ENCODE measurements at regions not wholly inside any gene's neighbourhood (a gene's known extent, or its start where the extent isn't known, plus 50 kb on each side); places are given as distances from the start of the nearest gene placed in this dataset.
"Not testable (repeated sequence)": the region's sequence is repeated elsewhere in the genome, so short reads cannot be mapped to it uniquely, and the experiment has no call there.

GRCh38 chr7:65651174-65651573 is 221.7 kb upstream of the VKORC1L1 start:
- DNase-seq, H3K36me3 Mint-ChIP-seq, POLR2A ChIA-PET, H3K4me3 Mint-ChIP-seq, ATAC-seq, H3K27ac Mint-ChIP-seq, H3K4me1 Mint-ChIP-seq, H3K27me3 Mint-ChIP-seq: not testable (repeated sequence)
- peaks cover 0 to 12% (median 3%) of the 10 kb centered on the region in 9 donors for H3K9me3 Mint-ChIP-seq

- ATAC-seq, H3K4me1 Mint-ChIP-seq, H3K27me3 Mint-ChIP-seq, H3K36me3 Mint-ChIP-seq, H3K4me3 Mint-ChIP-seq, H3K27ac Mint-ChIP-seq, POLR2A ChIA-PET, DNase-seq: not testable (repeated sequence)
- H3K9me3 Mint-ChIP-seq: peaks cover 0 to 12% (median 3%) of the 10 kb centered on the region in 9 donors
Observed at GRCh38 chr7:65651826-65652592, 220.9 kb upstream of the VKORC1L1 start.

DNA sequence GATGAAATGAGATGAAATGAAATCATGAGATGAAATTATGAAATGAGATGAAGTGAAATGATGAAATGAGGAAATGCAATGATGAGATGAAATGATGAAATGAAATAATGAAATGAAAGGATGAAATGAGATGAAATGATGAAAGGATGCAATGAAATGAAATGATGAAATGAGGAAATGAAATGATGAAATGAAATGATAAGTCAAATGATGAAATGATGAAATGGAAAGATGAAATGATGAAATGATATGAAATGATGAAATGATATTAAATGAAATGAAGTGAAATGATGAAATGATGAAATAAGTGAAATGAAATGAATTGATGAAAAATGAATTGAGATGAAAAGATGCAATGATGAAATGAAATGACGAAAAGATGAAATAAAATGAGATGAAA is 220.2 kb upstream of the VKORC1L1 start:
- H3K36me3 Mint-ChIP-seq, H3K27me3 Mint-ChIP-seq, H3K4me1 Mint-ChIP-seq, H3K27ac Mint-ChIP-seq, DNase-seq, ATAC-seq, POLR2A ChIA-PET, H3K4me3 Mint-ChIP-seq: not testable (repeated sequence)
- H3K9me3 Mint-ChIP-seq: peaks cover 0 to 12% (median 3%) of the 10 kb centered on the region in 9 donors

- ATAC-seq, DNase-seq: not testable (repeated sequence)
Observed at GRCh38 chr7:65656494-65657188, 216.2 kb upstream of the VKORC1L1 start.

GRCh38 chr7:65683362-65683761 is 189.5 kb upstream of the VKORC1L1 start:
- ATAC-seq, H3K4me1 Mint-ChIP-seq, H3K4me3 Mint-ChIP-seq, H3K36me3 Mint-ChIP-seq, DNase-seq, H3K27me3 Mint-ChIP-seq, H3K27ac Mint-ChIP-seq, POLR2A ChIA-PET, H3K9me3 Mint-ChIP-seq: not testable (repeated sequence)

More at GRCh38 chr7:65656494-65657188, 216.2 kb upstream of the VKORC1L1 start:
- H3K4me3 Mint-ChIP-seq, H3K27me3 Mint-ChIP-seq, H3K9me3 Mint-ChIP-seq, H3K4me1 Mint-ChIP-seq, H3K27ac Mint-ChIP-seq, POLR2A ChIA-PET, H3K36me3 Mint-ChIP-seq: not testable (repeated sequence)

- H3K27me3 Mint-ChIP-seq, H3K27ac Mint-ChIP-seq, H3K9me3 Mint-ChIP-seq, H3K36me3 Mint-ChIP-seq, H3K4me1 Mint-ChIP-seq, ATAC-seq, H3K4me3 Mint-ChIP-seq, POLR2A ChIA-PET, DNase-seq: not testable (repeated sequence)
Observed at GRCh38 chr7:65699026-65699714, 173.7 kb upstream of the VKORC1L1 start.

DNA sequence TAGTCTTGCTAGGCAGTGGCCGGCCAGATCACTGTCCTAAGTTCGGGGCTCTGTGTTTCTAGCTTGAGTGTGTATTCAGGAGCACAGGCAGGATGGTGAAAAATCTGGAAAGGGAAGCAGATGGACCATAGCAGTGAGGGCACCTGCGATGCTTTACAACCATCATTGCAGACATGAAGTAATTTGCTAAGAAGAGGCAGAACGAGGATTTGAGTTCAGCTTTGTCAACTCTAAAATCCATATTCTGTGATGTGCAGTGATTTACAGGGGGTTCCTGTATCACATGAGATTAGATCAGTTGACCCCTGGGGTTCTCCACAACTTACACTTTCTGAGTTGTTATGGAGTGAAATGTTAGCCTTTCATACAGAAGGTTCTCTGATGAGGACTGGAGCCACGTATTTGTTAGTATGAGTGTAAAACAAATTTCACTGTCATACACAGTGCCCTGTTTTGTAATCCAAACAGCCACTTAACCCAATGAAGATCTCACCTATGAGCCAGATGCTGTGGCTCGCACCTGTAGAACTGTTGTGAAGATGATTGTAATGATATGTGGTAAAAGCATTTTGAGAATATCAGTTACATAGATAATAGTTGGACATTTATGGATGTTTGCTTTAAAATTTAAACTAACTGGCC is 173.0 kb upstream of the VKORC1L1 start:
- H3K36me3 Mint-ChIP-seq, H3K27ac Mint-ChIP-seq, ATAC-seq, H3K4me3 Mint-ChIP-seq, POLR2A ChIA-PET, DNase-seq, H3K9me3 Mint-ChIP-seq, H3K27me3 Mint-ChIP-seq, H3K4me1 Mint-ChIP-seq: not testable (repeated sequence)

- ATAC-seq, H3K27ac Mint-ChIP-seq, H3K36me3 Mint-ChIP-seq, H3K27me3 Mint-ChIP-seq, POLR2A ChIA-PET, H3K4me3 Mint-ChIP-seq, H3K9me3 Mint-ChIP-seq, H3K4me1 Mint-ChIP-seq, DNase-seq: not testable (repeated sequence)
Observed at GRCh38 chr7:65719123-65719798, 153.6 kb upstream of the VKORC1L1 start.

DNA sequence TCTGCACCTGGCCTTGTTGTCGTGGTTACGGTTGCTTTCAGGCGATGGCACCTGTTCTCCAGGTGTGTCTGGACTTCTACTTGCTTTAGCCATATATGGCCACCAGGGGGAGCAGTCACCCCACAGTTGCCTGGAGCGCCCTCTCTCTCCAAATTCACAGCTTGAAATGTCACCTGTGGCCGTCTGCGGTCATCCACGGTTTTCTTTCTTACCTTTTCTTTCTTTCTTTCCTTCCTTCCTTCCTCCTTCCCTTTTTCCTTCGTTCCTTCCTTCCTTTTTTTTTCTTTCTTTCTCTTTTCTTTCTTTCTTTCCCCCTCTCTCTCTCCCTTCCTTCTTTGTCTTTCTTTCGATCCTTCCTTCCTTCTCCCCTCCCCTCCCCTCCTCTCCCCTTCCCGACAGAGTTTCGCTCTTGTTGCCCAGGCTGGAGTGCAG is 150.5 kb upstream of the VKORC1L1 start:
- DNase-seq (peak; percentile 49 to 85 (median 72)), ATAC-seq (peak; percentile 69 to 80)
- Mint-ChIP-seq H3K9me3 (no peaks in the 10 kb centered on the region), H3K36me3 (peaks cover 0 to 17% (median 0%) of the 10 kb centered on the region in 3 donors), H3K4me1 (peaks cover 0 to 9% (median 2%) of the 10 kb centered on the region in 4 donors), H3K4me3 (no peak overlapping the region), H3K27me3 (no peaks in the 10 kb centered on the region), H3K27ac (peak overlapping the region in 2 of 10 donors; percentile 39 to 76)
- POLR2A ChIA-PET: no interaction called here

DNA sequence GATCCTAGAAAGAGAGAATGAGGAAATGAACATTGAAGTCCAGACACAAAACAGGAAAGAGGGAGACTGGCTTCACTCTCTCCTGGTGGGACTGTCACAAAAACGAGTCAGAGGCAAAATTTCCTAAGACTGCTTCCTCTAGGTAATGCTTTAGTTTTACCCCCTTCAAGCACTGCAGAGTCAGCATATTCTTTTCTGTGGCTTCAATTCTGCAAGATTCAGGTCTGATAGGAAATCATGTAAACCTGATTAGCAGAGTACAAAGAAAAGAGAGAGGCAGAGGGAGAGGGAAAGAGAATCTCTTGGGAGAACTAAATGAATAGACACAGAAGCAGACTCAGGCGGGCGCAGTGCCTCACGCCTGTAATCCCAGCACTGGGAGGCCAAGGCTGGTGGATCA is 145.7 kb upstream of the VKORC1L1 start:
- H3K27me3 Mint-ChIP-seq, ATAC-seq, H3K9me3 Mint-ChIP-seq, H3K4me3 Mint-ChIP-seq, DNase-seq, POLR2A ChIA-PET, H3K27ac Mint-ChIP-seq: not testable (repeated sequence)
- Mint-ChIP-seq H3K4me1 (peaks cover 4 to 15% (median 6%) of the 10 kb centered on the region in 4 donors), H3K36me3 (peaks cover 0 to 23% (median 0%) of the 10 kb centered on the region in 3 donors)

GRCh38 chr7:65731129-65731528 is 141.7 kb upstream of the VKORC1L1 start:
- peak overlapping the region in 2 of 10 donors; percentile 57 to 70 for H3K27ac Mint-ChIP-seq

DNA sequence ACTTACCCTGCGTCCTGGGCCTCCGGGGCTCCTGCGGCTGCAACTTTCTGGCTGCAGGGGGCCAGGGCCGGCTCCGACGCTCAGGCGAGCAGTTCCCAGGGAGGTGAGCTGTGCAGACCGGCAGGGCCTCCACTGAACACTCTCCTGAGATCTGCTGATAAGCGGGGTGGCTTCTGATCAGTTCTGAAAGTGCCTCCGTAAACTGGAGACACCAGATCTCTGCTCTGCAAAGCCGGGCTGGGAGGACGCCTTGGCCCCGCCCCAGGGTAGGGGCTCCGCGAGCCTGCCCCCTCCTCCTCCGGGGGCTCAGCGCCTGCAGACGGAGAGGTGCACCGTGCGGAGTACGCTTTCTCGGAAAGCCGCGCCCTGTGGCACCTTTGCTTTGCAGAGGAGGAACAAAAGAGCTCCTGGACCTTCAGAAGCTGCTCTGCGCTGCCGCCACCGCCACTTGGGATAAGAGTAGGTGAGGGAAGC is 141.3 kb upstream of the VKORC1L1 start:
- H3K36me3 Mint-ChIP-seq: peaks cover 0 to 30% (median 0%) of the 10 kb centered on the region in 3 donors
- ATAC-seq (peak; percentile 57 to 76), DNase-seq (peak in 4 of 10 donors; percentile 8 to 19 (median 17))
- no peaks in the 10 kb centered on the region for H3K27me3 Mint-ChIP-seq
- H3K9me3 Mint-ChIP-seq: no peaks in the 10 kb centered on the region
- H3K4me1 Mint-ChIP-seq: peaks cover 2 to 11% (median 8%) of the 10 kb centered on the region in 4 donors
- POLR2A ChIA-PET: interaction anchor here (1.1 kb wide), 1 partner anchor 19 kb away, joined by 3 read pairs; no protein-coding TSS in a partner anchor
- peak overlapping the region in 1 of 10 donors; percentile 70 for H3K27ac Mint-ChIP-seq
- H3K4me3 Mint-ChIP-seq: peak overlapping the region in 7 of 10 donors; percentile 53 to 84 (median 80)

More at GRCh38 chr7:65731129-65731528, 141.7 kb upstream of the VKORC1L1 start:
- ATAC-seq (no peak), DNase-seq (no peak)
- POLR2A ChIA-PET: no interaction called here
- H3K4me3 Mint-ChIP-seq: peak overlapping the region in 8 of 10 donors; percentile 53 to 84 (median 74)
- no peaks in the 10 kb centered on the region for H3K9me3 Mint-ChIP-seq
- peaks cover 2 to 11% (median 8%) of the 10 kb centered on the region in 4 donors for H3K4me1 Mint-ChIP-seq
- H3K27me3 Mint-ChIP-seq: no peaks in the 10 kb centered on the region
- peaks cover 0 to 30% (median 0%) of the 10 kb centered on the region in 3 donors for H3K36me3 Mint-ChIP-seq

Data from naive thymus-derived CD8-positive, alpha-beta T cell (primary cell).